HG03060 (cell line): ENCODE measurements at regions not wholly inside any gene's neighbourhood (a gene's known extent, or its start where the extent isn't known, plus 50 kb on each side); places are given as distances from the start of the nearest gene placed in this dataset.

Experiments
- ATAC-seq: cut with Tn5 transposase; IDR thresholded peaks from one replicate; pipeline ENCODE4 v1.9.1; 2021; ENCODE audit warnings: low read depth, moderate number of reproducible peaks; ENCODE audit not compliant: unreplicated experiment

DNA sequence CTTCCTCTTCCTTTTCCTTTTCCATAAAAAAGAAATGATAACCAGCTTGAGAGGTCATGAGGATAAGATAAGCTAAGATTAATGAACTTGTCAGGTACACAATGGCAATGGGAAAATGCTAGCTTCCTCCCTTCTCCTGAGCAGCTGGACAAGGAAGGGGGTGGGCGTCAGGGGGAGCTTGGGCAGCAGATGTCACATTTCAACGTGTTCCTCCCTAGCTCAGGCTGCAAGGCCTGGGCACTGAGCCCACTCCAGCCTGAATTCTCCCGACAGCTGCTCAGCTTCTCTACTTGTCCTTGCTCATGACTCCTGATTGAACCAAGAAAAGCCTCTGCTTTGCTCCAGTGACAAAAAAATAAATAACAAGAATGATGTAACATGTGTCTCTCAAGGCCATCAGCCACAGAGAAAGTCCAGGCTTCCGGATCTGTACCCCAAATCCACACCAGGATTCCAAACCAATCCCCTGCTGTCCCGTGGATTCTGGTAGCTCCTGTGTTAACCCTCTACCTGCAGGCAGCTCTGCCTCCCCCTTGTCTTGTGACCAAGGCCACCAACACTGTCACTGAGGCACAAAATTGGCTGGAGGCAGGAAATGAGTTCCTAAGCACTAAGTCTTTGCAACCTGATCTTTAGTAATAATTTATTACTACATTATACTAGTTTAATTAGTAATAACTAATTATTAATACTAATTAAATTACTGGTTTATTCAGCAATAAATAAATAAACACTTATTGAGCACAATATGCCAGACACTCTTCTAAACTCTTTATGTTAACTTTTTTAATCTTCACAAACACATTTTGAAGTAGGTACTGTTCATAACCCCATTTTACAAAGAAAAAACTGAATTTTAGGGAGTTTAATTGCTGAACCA, 146.5 kb downstream of the CCDC34 start:
- ATAC-seq = no peak

GRCh38 chr11:27215471-27216269, 147.3 kb downstream of the CCDC34 start:
- no peak for ATAC-seq

- ATAC-seq = no peak
Measured at GRCh38 chr11:27214713-27215112, 148.3 kb downstream of the CCDC34 start.

- ATAC-seq = no peak
Measured at GRCh38 chr11:27213232-27213660, 149.8 kb downstream of the CCDC34 start.

GRCh38 chr11:27212248-27212780, 150.7 kb downstream of the CCDC34 start:
- no peak for ATAC-seq

GRCh38 chr11:27211370-27212127, 151.5 kb downstream of the CCDC34 start:
- ATAC-seq = no peak

GRCh38 chr11:27210531-27210930, 152.5 kb downstream of the CCDC34 start:
- no peak for ATAC-seq

- peak; percentile 83 for ATAC-seq
Measured at GRCh38 chr11:27209562-27210005, 153.4 kb downstream of the CCDC34 start.

GRCh38 chr11:27208846-27209245, 154.2 kb downstream of the CCDC34 start:
- ATAC-seq = no peak

- no peak for ATAC-seq
Measured at GRCh38 chr11:27207025-27207650, 155.9 kb downstream of the CCDC34 start.

- ATAC-seq = no peak
Measured at GRCh38 chr11:27205779-27206570, 157.0 kb downstream of the CCDC34 start.

DNA sequence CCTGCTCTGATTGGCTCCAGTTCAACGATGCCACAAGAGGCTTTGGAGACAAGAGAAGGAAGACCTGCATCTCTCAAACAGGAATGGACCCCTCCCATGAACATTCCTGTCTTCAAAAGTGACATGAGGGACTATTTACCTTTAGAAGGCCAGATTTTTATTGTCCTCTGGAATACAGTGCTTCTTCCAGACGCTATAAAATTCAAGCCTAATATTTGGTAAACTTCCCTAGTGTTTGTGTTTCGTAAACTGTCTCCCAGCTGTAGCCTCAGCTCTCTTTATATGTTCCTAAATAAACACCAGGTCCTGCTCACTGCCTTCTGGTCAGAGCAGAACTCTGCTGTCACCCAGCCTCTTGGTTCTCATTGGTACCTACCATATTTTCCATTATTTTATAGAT, 157.8 kb downstream of the CCDC34 start:
- ATAC-seq = no peak

GRCh38 chr11:27204529-27204928, 158.5 kb downstream of the CCDC34 start:
- no peak for ATAC-seq

DNA sequence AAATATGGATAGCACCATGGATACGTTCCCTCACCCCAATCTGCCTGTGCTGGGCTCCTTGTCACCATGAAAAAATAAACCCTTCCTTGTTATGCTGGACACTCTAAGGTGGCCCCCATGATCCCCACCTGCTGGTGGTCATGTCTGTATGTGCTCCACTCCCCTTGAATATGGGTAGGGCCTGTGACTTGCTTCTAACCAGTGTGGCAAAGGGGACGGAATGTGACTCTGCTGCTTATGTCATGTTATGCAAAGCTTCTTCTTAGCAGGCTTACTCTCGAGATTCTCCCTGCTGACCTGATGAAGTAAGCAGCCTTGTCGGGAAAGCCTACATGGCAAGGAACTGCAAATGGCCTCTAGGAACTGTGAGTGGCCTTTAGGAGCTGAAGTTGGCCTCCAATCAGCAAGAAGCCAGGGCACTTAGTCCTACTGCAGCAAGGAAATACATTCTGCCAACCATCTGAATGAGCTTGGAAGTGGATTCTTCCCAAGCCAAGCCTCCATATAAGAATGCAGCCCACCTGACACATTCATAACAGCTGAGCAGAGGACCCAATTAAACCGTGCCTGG, 159.9 kb downstream of the CCDC34 start:
- no peak for ATAC-seq

DNA sequence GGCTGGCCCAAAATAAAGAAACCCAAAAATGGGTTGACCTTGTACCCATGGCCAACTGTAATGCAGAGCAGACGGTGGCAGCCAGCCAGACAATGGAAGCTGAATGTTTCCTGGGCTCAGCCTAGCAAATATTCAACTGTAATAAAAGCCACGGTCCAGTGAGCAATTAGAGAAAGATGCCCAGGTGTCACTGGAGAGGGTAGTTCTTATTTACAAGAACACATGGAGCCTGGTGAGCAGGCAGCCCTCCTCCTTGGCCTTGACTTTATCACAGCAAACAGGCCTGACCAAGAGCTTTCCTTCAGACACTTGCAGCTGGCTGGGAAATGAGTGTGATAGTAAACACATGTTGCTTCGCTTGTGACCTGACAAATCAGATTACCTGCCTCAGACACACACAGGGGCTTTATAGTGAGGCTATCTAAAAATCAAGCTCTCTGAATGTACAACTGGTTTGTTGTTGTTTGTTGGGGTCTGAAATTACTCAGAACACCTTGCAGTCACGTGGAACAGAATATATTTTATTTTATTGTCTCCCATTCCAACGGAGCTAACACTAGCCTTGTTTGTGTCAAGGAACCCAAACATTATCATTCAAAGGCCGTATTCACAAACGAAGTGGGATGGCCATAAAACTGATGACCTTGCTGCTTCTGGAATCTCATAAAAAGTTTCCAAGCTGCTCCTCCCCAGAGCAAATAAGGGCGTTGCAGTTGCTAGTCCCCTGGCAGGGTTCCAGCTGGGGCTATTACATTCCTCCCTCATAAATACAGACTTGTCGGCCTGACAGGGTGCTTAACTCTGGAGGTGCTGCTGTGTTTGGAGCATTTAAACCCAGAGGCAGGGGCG, 161.1 kb downstream of the BBOX1 start:
- ATAC-seq = no peak

DNA sequence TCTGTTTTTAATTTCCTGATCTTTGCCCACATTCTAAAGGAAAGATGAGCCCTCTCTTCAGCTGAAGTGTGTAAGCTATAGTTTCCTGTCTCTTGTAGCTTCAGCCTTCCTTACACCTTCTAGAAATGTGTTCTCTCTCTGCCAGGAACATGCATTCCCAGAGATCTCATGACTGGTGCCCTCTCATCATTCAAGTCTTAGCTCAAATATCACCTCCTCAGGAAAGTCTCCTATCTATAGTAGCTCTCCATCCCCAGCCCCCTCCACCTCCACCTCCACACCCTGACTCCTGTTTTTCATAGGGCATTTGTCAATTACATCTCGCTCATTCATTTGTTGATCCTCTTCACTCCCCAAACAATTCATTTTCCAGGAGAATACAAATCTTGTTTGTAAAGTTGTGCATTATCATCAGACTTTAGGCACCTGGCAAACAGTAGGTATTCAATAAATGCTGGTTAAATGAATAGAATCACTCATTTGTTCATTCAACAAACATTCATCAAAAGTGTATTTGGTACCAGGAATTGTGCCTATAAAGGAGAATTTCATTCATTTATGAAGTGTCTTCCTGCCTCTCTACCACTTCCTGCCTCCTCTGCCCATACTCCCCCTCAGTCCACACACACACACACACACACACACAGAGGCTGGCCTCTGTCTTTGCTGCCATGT, 160.3 kb downstream of the BBOX1 start:
- no peak for ATAC-seq

DNA sequence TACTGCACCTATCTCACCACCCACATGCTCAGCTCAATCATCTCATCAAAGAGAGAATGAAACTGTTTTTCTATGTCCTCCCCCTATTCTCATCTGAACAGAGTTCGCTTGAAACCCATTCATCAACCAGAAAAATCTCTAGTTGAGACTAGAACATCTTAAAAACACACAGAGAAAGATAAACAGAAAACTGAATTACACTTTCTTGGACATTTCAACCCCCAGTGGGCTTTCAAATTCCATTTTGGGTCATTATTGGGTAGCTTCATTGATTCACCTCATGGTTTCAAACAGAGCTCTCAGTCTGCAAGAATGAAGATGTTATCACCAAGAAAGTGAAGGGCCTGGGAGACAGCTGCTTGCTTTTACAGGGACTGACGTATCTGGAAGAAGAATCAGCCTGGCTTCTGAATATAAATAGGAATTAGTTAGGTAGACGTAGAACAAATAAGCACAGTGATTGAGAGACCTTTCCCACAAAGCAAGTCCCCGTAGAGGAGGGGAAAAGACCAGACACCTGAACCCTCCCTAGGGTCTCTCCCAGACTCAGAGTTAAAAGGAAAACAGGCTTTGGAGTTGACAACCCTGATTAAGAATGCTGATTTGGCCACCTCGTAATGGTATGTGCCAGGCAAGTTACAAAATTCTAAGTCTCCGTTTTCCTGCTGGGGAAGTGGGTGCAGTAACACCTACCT, 155.7 kb downstream of the BBOX1 start:
- no peak for ATAC-seq
